ENCODE measurements at regions not wholly inside any gene's neighbourhood (a gene's known extent, or its start where the extent isn't known, plus 50 kb on each side); places are given as distances from the start of the nearest gene placed in this dataset.

DNA sequence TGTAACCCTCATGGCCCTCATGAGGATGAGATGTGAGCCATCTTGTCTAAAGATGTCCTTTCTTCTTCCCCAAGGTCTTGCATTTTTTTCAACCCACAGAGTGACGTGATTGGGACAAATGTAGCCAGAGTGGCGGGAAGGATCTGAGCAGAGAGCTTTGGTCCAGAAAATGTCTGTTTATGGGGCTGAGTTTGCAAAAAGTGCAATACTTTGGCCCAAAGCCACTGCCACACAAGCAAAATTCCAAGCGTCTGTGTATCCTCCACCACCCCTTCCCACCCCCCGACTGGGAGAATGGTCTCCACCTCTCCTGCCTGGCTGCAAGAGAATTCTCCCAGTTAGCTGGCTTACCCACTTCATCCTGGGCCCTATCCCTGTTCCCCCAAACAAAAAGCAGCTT lies 246.9 kb upstream of the LRIG1 start:
- intact Hi-C loops (cut with micrococcal nuclease) = no loop called here
- TF ChIP-seq CBX3 (IDR thresholded peaks at IDR 0.05; ENCODE audit: low read depth) (no peak), ZFX (IDR thresholded peaks at IDR 0.05) (no peak), EGR1 (IDR thresholded peaks at IDR 0.05; ENCODE audit: low read depth) (no peak), EZH2 (IDR thresholded peaks at IDR 0.05) (no peak), EZH2phosphoT487 (IDR thresholded peaks at IDR 0.05; ENCODE audit: borderline replicate concordance) (no peak), FOSL1 (IDR thresholded peaks at IDR 0.05; ENCODE audit: low read depth) (no peak)
- no TSS peak for BruUV-seq (replicated peaks)
- ChIA-PET CTCF (no interaction called here), RAD21 (ENCODE audit: low non-redundant PET in 1 of 2, low total read pairs in 2 of 2, uncharacterized antibody in 2 of 2, unreplicated experiment in 2 of 2) (no interaction called here), POLR2A (no interaction called here)
- ATAC-seq (no peak), DNase-seq (ENCODE audit: low read depth, low spot score) (no peak)
- Histone ChIP-seq H3K36me3 (ENCODE audit: control insufficient read depth in 1 of 2, insufficient read depth in 2 of 2, low read length in 2 of 2) (no peaks in the 10 kb centered on the region), H3K27ac (ENCODE audit: low read depth, low read length) (no peak overlapping the region), H3K4me3 (replicated peaks in 1 of 2; ENCODE audit: low read depth in 1 of 2, low read length in 2 of 2) (no peak overlapping the region), H3K4me1 (ENCODE audit: control insufficient read depth in 1 of 2, insufficient read depth in 2 of 2, low read length in 2 of 2) (no peaks in the 10 kb centered on the region), H3K9me3 (ENCODE audit: control insufficient read depth in 1 of 2, insufficient read depth in 1 of 2, low read depth in 1 of 2, low read length in 2 of 2) (no peaks in the 10 kb centered on the region), H3K27me3 (ENCODE audit: insufficient read depth, low read length) (peaks cover 23% of the 10 kb centered on the region), H3K9me2 (ENCODE audit: insufficient read depth) (no peaks in the 10 kb centered on the region), H4K20me1 (ENCODE audit: insufficient read depth) (no peaks in the 10 kb centered on the region), H2AFZ (ENCODE audit: low read depth, low read length, poor library complexity, severe bottlenecking) (no peak overlapping the region), H3K79me2 (ENCODE audit: insufficient read depth, low read length) (no peaks in the 10 kb centered on the region), H3K4me2 (ENCODE audit: low read length) (no peak overlapping the region), H3K9ac (ENCODE audit: low read length) (no peak overlapping the region)

DNA sequence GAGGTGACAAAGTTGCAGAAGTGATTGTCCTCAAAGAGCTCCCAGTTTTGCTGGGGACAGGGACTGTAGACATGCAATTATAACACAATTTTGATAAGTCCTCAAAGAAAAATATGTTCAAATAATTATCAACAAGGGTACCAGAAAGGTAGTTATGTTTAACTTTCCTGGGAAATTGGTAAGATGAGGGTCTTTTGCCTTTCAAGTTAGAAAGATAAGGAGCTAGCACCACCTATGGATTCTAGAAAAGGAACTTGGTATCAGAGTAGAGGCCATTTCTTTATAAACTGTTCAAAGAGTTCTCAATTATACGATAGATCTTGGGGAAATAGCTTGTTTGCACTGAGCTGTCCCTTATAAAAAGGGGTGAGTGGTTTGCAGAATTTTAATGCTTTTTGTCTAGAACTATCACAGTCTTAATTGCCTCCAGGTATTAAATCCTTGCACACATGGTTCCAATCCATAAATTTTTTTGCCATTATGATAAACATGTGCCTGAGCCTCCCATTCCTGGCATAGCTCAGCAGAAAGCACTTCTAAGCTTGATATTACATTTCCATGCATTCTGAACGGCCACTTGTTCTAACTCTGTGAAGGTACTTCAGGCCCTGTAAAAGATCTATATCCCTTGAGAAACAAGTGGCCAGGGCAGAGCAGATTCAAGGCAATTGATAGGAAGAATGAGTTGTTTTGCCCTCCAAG lies 247.5 kb upstream of the LRIG1 start:
- Histone ChIP-seq H3K36me3 (ENCODE audit: control insufficient read depth in 1 of 2, insufficient read depth in 2 of 2, low read length in 2 of 2) (no peaks in the 10 kb centered on the region), H3K9ac (ENCODE audit: low read length) (no peak overlapping the region), H4K20me1 (ENCODE audit: insufficient read depth) (no peaks in the 10 kb centered on the region), H3K27ac (ENCODE audit: low read depth, low read length) (no peak overlapping the region), H3K4me3 (replicated peaks in 1 of 2; ENCODE audit: low read depth in 1 of 2, low read length in 2 of 2) (no peak overlapping the region), H2AFZ (ENCODE audit: low read depth, low read length, poor library complexity, severe bottlenecking) (no peak overlapping the region), H3K79me2 (ENCODE audit: insufficient read depth, low read length) (no peaks in the 10 kb centered on the region), H3K9me2 (ENCODE audit: insufficient read depth) (no peaks in the 10 kb centered on the region), H3K4me2 (ENCODE audit: low read length) (no peak overlapping the region), H3K27me3 (ENCODE audit: insufficient read depth, low read length) (peaks cover 23% of the 10 kb centered on the region), H3K9me3 (ENCODE audit: control insufficient read depth in 1 of 2, insufficient read depth in 1 of 2, low read depth in 1 of 2, low read length in 2 of 2) (no peaks in the 10 kb centered on the region), H3K4me1 (ENCODE audit: control insufficient read depth in 1 of 2, insufficient read depth in 2 of 2, low read length in 2 of 2) (no peaks in the 10 kb centered on the region)
- DNase-seq (ENCODE audit: low read depth, low spot score) (no peak), ATAC-seq (no peak)
- intact Hi-C loops (cut with micrococcal nuclease) = no loop called here
- BruUV-seq (replicated peaks) = no TSS peak
- ChIA-PET RAD21 (ENCODE audit: low non-redundant PET in 1 of 2, low total read pairs in 2 of 2, uncharacterized antibody in 2 of 2, unreplicated experiment in 2 of 2) (no interaction called here), CTCF (no interaction called here), POLR2A (no interaction called here)
- TF ChIP-seq ELF1 (IDR thresholded peaks at IDR 0.05; ENCODE audit: borderline replicate concordance, low read depth) (no peak), FOSL1 (IDR thresholded peaks at IDR 0.05; ENCODE audit: low read depth) (no peak), YY1 (IDR thresholded peaks at IDR 0.05; ENCODE audit: extremely low read depth, insufficient replicate concordance, low read depth, low read length) (no peak)

Data from HCT116 (cell line).